DMS153 treated with DMSO at 0.1 percent for 48 hours (cell line): ENCODE measurements at regions not wholly inside any gene's neighbourhood (a gene's known extent, or its start where the extent isn't known, plus 50 kb on each side); places are given as distances from the start of the nearest gene placed in this dataset.

Experiments used
- DNase-seq: peaks from one replicate; lab custom pipeline; 2025; ENCODE audit not compliant: unreplicated experiment; lab: John Stamatoyannopoulos, UW

- no peak for DNase-seq
These were observed 177.8 kb upstream of the IGFBP7 start for GRCh38 chr4:57287687-57288604.

- no peak for DNase-seq
These were observed 172.7 kb upstream of the IGFBP7 start for GRCh38 chr4:57282933-57283310.

DNA sequence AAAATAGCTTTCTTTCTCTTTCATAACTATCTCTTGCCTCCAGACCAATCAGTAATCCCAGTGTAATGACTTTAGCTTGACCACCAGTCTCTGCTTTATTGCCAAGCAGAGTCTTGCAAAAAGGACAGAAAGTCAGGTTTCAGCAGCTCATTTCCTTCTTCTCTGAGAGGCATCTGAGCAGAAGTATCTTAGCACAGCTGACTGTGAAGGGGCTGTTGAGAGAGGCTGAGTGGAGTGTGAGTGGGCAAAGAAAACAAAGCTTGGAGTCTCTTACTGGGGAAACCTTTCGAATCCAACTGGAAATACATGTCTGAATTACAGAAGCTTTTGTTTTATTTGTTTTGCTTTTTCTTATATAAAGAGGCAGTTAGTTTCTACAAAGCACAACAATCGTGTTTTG, 170.3 kb upstream of the IGFBP7 start:
- no peak for DNase-seq

DNA sequence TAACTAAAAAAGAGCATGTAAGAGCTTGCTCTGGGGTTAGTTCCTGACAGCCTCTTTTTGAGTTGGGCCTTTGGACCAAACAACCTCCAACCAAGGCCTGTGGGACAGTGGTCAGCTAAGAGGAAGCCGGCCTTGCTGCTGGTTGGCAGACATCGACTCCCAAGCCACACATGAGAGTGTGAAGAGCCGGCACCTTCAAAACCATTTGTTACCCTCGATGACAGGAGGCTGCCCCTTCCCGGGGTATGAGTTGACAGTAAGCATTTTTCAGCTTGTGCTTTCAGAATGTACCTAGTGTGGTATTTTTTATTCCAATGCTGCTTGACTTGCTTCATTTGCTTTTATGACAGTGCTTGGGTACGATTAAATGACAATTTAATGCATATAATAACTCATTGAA, 168.6 kb upstream of the IGFBP7 start:
- no peak for DNase-seq

DNA sequence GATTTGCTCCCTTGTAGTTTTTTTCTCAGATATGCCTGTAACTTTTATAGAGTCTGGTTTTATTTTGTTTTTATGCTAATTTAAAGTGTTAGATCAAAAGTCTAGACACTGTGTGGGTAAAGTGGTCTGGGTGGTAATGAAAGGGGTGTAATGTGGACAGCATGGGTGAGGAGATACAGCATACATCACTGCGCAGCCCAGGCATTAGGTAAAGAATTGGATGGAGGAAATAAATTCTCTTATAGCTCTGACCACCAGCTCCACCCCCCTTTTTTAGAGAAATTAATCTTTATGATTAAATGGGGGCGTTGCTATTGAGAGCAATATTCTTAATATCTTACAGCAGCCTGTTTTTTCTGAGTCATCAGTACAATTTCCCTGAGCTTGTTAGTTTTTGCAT, 163.9 kb upstream of the IGFBP7 start:
- no peak for DNase-seq

GRCh38 chr4:57270346-57270745, 160.2 kb upstream of the IGFBP7 start:
- DNase-seq = no peak

- DNase-seq = no peak
These were observed 155.8 kb upstream of the IGFBP7 start for GRCh38 chr4:57265831-57266582.

DNA sequence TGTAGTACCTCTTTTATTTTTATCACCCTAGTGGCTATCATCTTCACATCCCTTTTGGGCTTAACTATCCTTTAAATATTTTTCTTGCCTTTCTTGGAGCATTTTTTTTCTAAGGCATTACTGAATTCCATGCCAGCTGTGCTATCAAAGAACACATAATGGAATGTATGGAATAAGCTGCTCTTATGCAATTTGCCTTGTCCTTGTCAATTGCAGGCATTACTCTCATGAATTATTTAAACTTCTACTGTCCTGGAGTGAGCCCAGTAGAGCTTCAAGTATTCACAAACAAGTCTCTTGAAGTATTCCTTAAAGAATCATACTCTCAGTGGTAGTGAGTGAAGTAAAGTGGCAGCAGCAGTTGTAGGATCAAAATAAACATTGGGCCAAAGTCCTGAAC, 144.6 kb upstream of the IGFBP7 start:
- no peak for DNase-seq

GRCh38 chr4:57249083-57249482, 138.9 kb upstream of the IGFBP7 start:
- DNase-seq = no peak

GRCh38 chr4:57243076-57243475, 132.9 kb upstream of the IGFBP7 start:
- no peak for DNase-seq

DNA sequence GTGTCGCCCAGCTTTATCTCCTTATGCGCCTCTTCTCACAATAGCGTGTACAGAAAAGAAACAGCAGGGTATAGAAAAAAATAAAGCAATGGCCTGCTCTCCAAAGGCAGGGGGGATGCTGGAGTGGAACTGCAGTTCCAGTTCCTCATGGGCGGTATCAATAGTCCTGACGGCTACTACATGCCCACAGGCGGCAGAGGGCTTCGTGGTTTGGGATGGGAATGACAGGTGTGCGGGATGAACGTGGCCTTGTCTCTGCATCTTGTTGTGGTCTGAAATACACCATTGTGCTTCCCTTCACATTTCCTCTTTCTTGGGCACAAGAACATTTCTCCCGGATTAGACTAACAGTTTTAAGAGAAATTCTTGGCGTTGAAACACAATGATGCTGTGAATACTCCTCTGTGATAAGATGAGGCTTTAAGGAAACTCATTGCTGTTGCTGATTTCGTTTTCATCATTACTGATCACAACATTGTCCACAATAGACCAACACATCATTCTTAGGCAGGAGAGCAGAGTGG, 124.1 kb upstream of the IGFBP7 start:
- DNase-seq = no peak

DNA sequence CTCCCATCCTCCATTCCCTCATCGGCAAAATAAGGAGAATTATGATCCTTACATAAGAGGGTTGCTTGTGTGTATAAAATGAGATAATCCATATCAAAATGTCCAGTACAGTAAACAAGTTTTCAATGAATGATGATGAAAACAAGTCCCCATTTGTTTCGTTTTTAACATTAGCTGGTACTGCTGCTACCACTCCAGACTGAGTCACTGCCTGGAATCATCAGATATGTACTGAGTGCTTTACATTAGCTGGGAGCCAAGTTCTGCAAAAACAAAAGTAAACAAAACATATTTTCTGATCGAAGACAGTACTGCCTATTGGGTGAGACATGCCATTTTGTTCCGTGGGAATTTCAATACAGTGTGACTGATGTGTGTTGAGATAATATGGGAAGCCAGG, 123.2 kb upstream of the IGFBP7 start:
- no peak for DNase-seq

GRCh38 chr4:57231781-57232180, 121.6 kb upstream of the IGFBP7 start:
- DNase-seq = no peak

GRCh38 chr4:57220734-57221133, 110.5 kb upstream of the IGFBP7 start:
- no peak for DNase-seq

DNA sequence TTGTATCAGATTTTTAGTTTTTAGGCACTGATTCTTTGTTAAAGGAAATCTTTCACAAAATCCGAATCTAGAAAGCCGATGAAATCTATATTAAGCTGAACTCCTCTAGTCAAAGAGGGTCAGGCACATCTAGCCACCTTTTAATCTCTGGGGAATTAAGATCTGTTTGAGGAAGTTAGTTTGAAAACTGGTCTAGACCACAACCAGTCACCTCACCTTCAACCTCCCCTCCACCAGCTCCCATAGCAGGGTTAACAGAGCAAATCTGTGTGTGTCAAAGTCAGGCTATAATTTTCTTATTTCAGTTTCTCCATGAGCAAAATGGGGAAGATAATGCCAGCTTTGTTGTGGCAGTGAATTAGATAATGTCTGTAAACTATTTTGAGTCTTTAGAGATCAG, 110.0 kb upstream of the IGFBP7 start:
- no peak for DNase-seq

DNA sequence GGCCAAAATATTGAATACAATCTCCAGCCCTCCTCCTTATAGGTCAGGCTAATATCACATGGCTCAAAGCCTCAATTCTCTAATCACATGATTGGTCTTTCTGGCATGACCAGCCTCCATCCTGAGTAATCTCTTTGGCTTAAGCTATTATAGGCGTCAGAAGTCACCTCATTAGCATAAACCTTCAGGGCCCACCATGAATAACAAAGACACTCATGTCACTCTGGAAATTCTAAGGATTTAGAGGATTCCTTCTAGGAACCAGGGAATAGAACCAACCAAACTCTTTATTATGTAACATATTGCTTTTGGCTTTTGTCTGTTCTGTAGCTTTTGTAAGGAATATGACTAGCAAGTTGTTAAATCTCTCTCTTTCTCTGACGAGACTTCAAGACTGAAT, 109.2 kb upstream of the IGFBP7 start:
- no peak for DNase-seq

- DNase-seq = no peak
These were observed 104.6 kb upstream of the IGFBP7 start for GRCh38 chr4:57214654-57215411.

GRCh38 chr4:57211131-57211530, 100.9 kb upstream of the IGFBP7 start:
- DNase-seq = no peak

- no peak for DNase-seq
These were observed 96.0 kb upstream of the IGFBP7 start for GRCh38 chr4:57206172-57206571.

DNA sequence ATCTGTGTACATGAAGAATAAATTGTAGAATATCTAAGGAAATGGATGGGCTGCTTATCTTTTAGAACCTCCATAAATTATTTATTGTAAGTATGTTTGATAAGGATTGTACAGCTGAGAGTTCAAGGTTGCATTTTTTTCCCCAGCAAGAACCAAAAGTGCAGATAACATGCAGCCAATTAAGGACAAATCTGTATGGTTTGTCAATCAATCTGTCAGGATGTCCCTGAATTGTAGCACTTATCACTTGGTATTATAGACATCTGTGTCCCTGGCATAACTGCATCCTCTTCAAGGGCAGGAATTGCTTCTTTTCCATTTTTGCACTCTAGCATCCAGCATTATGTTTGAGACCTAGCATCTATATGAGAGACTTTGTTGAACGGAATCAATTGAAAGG, 95.4 kb upstream of the IGFBP7 start:
- no peak for DNase-seq

GRCh38 chr4:57200799-57201327, 90.7 kb upstream of the IGFBP7 start:
- DNase-seq = no peak
